IPS DF 4.7 (cell line): ENCODE measurements at regions not wholly inside any gene's neighbourhood (a gene's known extent, or its start where the extent isn't known, plus 50 kb on each side); places are given as distances from the start of the nearest gene placed in this dataset.
A peak's percentile ranks its signal among the peaks of the same experiment; 100 is the strongest.
"Not testable (repeated sequence)": the region's sequence is repeated elsewhere in the genome, so short reads cannot be mapped to it uniquely, and the experiment has no call there.

Experiments
- DNase-seq: peaks from one replicate; pipeline ENCODE4 v3.0.0-alpha.2; 2013; ENCODE audit warnings: low spot score; ENCODE audit errors: extremely low read depth

GRCh38 chr1:96411006-96411405 lies 310.6 kb upstream of the PTBP2 start:
- no peak for DNase-seq

- no peak for DNase-seq
Measured at GRCh38 chr1:96414598-96414997, 307.0 kb upstream of the PTBP2 start.

GRCh38 chr1:96416111-96416595 lies 305.4 kb upstream of the PTBP2 start:
- DNase-seq: no peak

- no peak for DNase-seq
Measured at GRCh38 chr1:96416701-96417444, 304.7 kb upstream of the PTBP2 start.

GRCh38 chr1:96418969-96419368 lies 302.6 kb upstream of the PTBP2 start:
- no peak for DNase-seq

GRCh38 chr1:96424877-96425276 lies 296.7 kb upstream of the PTBP2 start:
- no peak for DNase-seq

- DNase-seq: no peak
Measured at GRCh38 chr1:96425382-96426129, 296.0 kb upstream of the PTBP2 start.

GRCh38 chr1:96427616-96428015 lies 294.0 kb upstream of the PTBP2 start:
- no peak for DNase-seq

- no peak for DNase-seq
Measured at GRCh38 chr1:96445302-96445701, 276.3 kb upstream of the PTBP2 start.

- DNase-seq: no peak
Measured at GRCh38 chr1:96464066-96464465, 257.5 kb upstream of the PTBP2 start.

- no peak for DNase-seq
Measured at GRCh38 chr1:96464522-96464921, 257.1 kb upstream of the PTBP2 start.

- DNase-seq: no peak
Measured at GRCh38 chr1:96464991-96465390, 256.6 kb upstream of the PTBP2 start.

GRCh38 chr1:96465441-96465840 lies 256.1 kb upstream of the PTBP2 start:
- DNase-seq: no peak

- DNase-seq: no peak
Measured at GRCh38 chr1:96466842-96467241, 254.7 kb upstream of the PTBP2 start.

- not testable (repeated sequence) for DNase-seq
Measured at GRCh38 chr1:96469726-96470125, 251.9 kb upstream of the PTBP2 start.

- DNase-seq: no peak
Measured at GRCh38 chr1:96472471-96472870, 249.1 kb upstream of the PTBP2 start.

- DNase-seq: no peak
Measured at GRCh38 chr1:96473791-96474434, 247.7 kb upstream of the PTBP2 start.

GRCh38 chr1:96474985-96475743 lies 246.4 kb upstream of the PTBP2 start:
- peak; percentile 58 for DNase-seq

GRCh38 chr1:96475903-96476302 lies 245.7 kb upstream of the PTBP2 start:
- DNase-seq: no peak

GRCh38 chr1:96478228-96478627 lies 243.4 kb upstream of the PTBP2 start:
- DNase-seq: no peak

- DNase-seq: no peak
Measured at GRCh38 chr1:96481409-96481808, 240.2 kb upstream of the PTBP2 start.
